ENCODE measurements at regions not wholly inside any gene's neighbourhood (a gene's known extent, or its start where the extent isn't known, plus 50 kb on each side); places are given as distances from the start of the nearest gene placed in this dataset.

DNA sequence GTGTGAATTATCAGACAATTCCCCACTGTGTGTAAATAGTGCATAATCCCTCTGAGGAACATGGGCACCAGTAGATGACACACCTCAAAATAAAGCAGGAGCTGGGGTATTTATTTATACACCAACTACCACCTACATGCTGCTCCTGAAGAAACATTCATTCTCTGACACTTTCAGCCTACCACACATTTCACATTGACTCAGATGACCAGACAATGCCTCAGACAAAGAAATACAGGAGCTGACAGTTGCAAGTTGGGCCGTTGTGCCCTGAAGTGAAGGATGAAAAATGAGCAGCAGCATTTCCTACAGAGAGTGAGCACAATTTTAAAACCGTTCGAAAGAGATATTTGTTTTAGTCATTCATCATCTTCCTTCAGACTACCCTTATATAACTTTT, 63.2 kb downstream of the RGS2 start:
- FAIRE-seq = peak; percentile 38
- H3K79me2 ChIP-seq (ENCODE audit: control insufficient read depth, insufficient read depth, low read length) = no peaks in the 10 kb centered on the region
- no peaks in the 10 kb centered on the region for H3K9me3 ChIP-seq (replicated peaks; ENCODE audit: control insufficient read depth, insufficient read depth, low read length)
- no peak overlapping the region for H3K4me3 ChIP-seq (replicated peaks in 1 of 3; ENCODE audit: insufficient read depth in 1 of 3, low read depth in 1 of 3, low read length in 3 of 3)
- H2AFZ ChIP-seq (ENCODE audit: low read depth, low read length) = no peak overlapping the region
- no peak overlapping the region for H3K27ac ChIP-seq (ENCODE audit: insufficient read depth, low read depth, low read length)
- POLR2A ChIA-PET = no interaction called here
- no peaks in the 10 kb centered on the region for H3K4me1 ChIP-seq (ENCODE audit: control insufficient read depth, extremely low read depth, insufficient read depth, low read length)
- H3K36me3 ChIP-seq (ENCODE audit: control insufficient read depth in 2 of 2, extremely low read depth in 1 of 2, insufficient read depth in 2 of 2, low read length in 2 of 2) = no peaks in the 10 kb centered on the region
- no peak for TF ChIP-seq FOS (IDR thresholded peaks at IDR 0.05; ENCODE audit: borderline replicate concordance, insufficient read depth, low read length)
- TF ChIP-seq EZH2 (IDR thresholded peaks at IDR 0.05; ENCODE audit: borderline replicate concordance, low read depth, low read length, severe bottlenecking) = no peak
- TF ChIP-seq GATA2 (IDR thresholded peaks at IDR 0.05; ENCODE audit: insufficient read depth, insufficient read length, low read depth, low read length) = no peak
- dilution Hi-C loops (cut with MboI; ENCODE audit: extremely low pct_ligation_motif_present, low sequenced_read_pairs) = no loop called here
- H3K9me1 ChIP-seq (replicated peaks; ENCODE audit: control insufficient read depth, extremely low read depth, insufficient read depth, low read length) = no peaks in the 10 kb centered on the region
- intact Hi-C loops (cut with micrococcal nuclease) = loop anchor here (10.0 kb wide), 1 partner anchor 53 kb away; no protein-coding TSS in a partner anchor
- no peak overlapping the region for H3K4me2 ChIP-seq (ENCODE audit: insufficient read depth, low read length)
- CTCF ChIA-PET = interaction anchor here (1.3 kb wide), 1 partner anchor 148 kb away, joined by 4 read pairs; no protein-coding TSS in a partner anchor
- no TSS peak for BruUV-seq (replicated peaks)
- no peak overlapping the region for H3K9ac ChIP-seq (replicated peaks; ENCODE audit: extremely low read depth, insufficient read depth, low read length)
- H4K20me1 ChIP-seq (replicated peaks; ENCODE audit: control insufficient read depth, extremely low read depth, insufficient read depth, low read length) = no peaks in the 10 kb centered on the region
- no peaks in the 10 kb centered on the region for H3K27me3 ChIP-seq (ENCODE audit: control insufficient read depth in 2 of 2, insufficient read depth in 2 of 2, low read length in 2 of 2)
- DNase-seq (ENCODE audit: low read depth, low spot score) = no peak

DNA sequence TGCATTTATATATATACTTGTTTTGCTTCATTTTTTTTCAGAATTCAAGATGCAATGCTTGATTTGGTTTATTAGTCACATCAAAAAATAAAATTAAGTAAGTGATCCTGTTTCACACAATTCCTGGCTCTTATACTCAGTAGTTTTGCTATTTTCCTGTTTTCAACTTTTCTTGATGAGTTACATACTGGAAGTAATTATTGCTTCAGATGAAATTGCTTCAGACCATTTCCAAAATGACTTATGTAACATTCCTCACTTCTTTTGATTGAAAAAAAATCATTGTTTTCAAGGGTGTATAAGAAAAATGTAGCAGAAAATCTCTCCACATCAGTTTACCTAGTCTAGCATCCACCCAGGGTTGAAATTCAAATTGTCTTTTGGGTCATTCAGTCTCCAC, 65.0 kb downstream of the RGS2 start:
- Histone ChIP-seq H3K4me2 (ENCODE audit: insufficient read depth, low read length) (no peak overlapping the region), H3K36me3 (ENCODE audit: control insufficient read depth in 2 of 2, extremely low read depth in 1 of 2, insufficient read depth in 2 of 2, low read length in 2 of 2) (no peaks in the 10 kb centered on the region), H2AFZ (ENCODE audit: low read depth, low read length) (no peak overlapping the region), H3K4me3 (replicated peaks in 1 of 3; ENCODE audit: insufficient read depth in 1 of 3, low read depth in 1 of 3, low read length in 3 of 3) (no peak overlapping the region), H3K79me2 (ENCODE audit: control insufficient read depth, insufficient read depth, low read length) (no peaks in the 10 kb centered on the region), H4K20me1 (replicated peaks; ENCODE audit: control insufficient read depth, extremely low read depth, insufficient read depth, low read length) (no peaks in the 10 kb centered on the region), H3K9ac (replicated peaks; ENCODE audit: extremely low read depth, insufficient read depth, low read length) (no peak overlapping the region), H3K27ac (ENCODE audit: insufficient read depth, low read depth, low read length) (no peak overlapping the region), H3K27me3 (ENCODE audit: control insufficient read depth in 2 of 2, insufficient read depth in 2 of 2, low read length in 2 of 2) (no peaks in the 10 kb centered on the region), H3K9me3 (replicated peaks; ENCODE audit: control insufficient read depth, insufficient read depth, low read length) (no peaks in the 10 kb centered on the region), H3K4me1 (ENCODE audit: control insufficient read depth, extremely low read depth, insufficient read depth, low read length) (no peaks in the 10 kb centered on the region), H3K9me1 (replicated peaks; ENCODE audit: control insufficient read depth, extremely low read depth, insufficient read depth, low read length) (no peaks in the 10 kb centered on the region)
- intact Hi-C loops (cut with micrococcal nuclease) (loop anchor here (10.0 kb wide), 1 partner anchor 51 kb away; no protein-coding TSS in a partner anchor), dilution Hi-C loops (cut with MboI; ENCODE audit: extremely low pct_ligation_motif_present, low sequenced_read_pairs) (no loop called here)
- CTCF ChIA-PET = no interaction called here
- DNase-seq (ENCODE audit: low read depth, low spot score) (no peak), FAIRE-seq (no peak)
- POLR2A ChIA-PET = no interaction called here
- no TSS peak for BruUV-seq (replicated peaks)
- TF ChIP-seq MYC (IDR thresholded peaks at IDR 0.05; ENCODE audit: low read depth, low read length) = no peak
- TF ChIP-seq, protein P1, sequence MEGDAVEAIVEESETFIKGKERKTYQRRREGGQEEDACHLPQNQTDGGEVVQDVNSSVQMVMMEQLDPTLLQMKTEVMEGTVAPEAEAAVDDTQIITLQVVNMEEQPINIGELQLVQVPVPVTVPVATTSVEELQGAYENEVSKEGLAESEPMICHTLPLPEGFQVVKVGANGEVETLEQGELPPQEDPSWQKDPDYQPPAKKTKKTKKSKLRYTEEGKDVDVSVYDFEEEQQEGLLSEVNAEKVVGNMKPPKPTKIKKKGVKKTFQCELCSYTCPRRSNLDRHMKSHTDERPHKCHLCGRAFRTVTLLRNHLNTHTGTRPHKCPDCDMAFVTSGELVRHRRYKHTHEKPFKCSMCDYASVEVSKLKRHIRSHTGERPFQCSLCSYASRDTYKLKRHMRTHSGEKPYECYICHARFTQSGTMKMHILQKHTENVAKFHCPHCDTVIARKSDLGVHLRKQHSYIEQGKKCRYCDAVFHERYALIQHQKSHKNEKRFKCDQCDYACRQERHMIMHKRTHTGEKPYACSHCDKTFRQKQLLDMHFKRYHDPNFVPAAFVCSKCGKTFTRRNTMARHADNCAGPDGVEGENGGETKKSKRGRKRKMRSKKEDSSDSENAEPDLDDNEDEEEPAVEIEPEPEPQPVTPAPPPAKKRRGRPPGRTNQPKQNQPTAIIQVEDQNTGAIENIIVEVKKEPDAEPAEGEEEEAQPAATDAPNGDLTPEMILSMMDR (IDR thresholded peaks at IDR 0.05; ENCODE audit: extremely low read depth in 1 of 2, insufficient read depth in 1 of 2, low read depth in 1 of 2, low read length in 2 of 2) = no peak

All from endothelial cell of umbilical vein (primary cell).